ENCODE measurements at regions not wholly inside any gene's neighbourhood (a gene's known extent, or its start where the extent isn't known, plus 50 kb on each side); places are given as distances from the start of the nearest gene placed in this dataset.

GRCh38 chr17:34714475-34715410 lies 135.4 kb downstream of the TMEM132E start:
- TF ChIP-seq POLR2A (IDR thresholded peaks at IDR 0.05) (no peak), CTCF (IDR thresholded peaks at IDR 0.05) (no peak)

Measured in vagina (tissue), 2 donors.